Fibroblast of pulmonary artery (primary cell): ENCODE measurements at regions not wholly inside any gene's neighbourhood (a gene's known extent, or its start where the extent isn't known, plus 50 kb on each side); places are given as distances from the start of the nearest gene placed in this dataset.

ENCODE experiments used
- DNase-seq: peaks from one replicate; pipeline ENCODE4 v3.0.0-alpha.2; 2010; ENCODE audit warnings: low read depth
- H3K4me3 ChIP-seq: replicated peaks from 2 replicates; pipeline ENCODE4 v1.5.1; 2011; ENCODE audit warnings: low read depth, mild to moderate bottlenecking, control low read depth, low read length, moderate library complexity
- TF ChIP-seq, protein P1 (sequence below): IDR thresholded peaks from 2 replicates; pipeline ENCODE4 v1.5.1; 2011; ENCODE audit warnings: mild to moderate bottlenecking, control low read depth, low read length, inconsistent platforms; ENCODE audit errors: missing control alignments

DNA sequence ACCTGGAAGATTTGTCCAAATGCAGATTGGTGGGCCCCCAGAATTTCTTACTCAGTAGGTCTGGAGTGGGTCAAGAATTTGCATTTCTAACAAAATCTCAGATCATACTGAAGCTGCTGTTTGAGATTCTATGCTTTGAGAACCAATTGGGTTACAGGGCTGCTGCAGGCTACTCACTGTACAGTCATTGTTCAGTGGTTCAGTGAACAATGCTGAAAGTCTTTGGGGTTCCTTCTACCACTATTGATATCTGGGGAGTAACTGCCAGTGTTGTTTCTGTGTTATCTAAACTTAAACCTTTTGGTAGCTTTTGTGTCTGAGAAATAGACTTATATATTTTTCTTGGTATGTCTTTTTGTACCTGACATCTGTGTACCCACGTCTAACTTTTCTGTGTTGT is 187.5 kb downstream of the TANC2 start:
- DNase-seq, result no peak
- no peak overlapping the region for H3K4me3 ChIP-seq
- TF ChIP-seq, protein P1, sequence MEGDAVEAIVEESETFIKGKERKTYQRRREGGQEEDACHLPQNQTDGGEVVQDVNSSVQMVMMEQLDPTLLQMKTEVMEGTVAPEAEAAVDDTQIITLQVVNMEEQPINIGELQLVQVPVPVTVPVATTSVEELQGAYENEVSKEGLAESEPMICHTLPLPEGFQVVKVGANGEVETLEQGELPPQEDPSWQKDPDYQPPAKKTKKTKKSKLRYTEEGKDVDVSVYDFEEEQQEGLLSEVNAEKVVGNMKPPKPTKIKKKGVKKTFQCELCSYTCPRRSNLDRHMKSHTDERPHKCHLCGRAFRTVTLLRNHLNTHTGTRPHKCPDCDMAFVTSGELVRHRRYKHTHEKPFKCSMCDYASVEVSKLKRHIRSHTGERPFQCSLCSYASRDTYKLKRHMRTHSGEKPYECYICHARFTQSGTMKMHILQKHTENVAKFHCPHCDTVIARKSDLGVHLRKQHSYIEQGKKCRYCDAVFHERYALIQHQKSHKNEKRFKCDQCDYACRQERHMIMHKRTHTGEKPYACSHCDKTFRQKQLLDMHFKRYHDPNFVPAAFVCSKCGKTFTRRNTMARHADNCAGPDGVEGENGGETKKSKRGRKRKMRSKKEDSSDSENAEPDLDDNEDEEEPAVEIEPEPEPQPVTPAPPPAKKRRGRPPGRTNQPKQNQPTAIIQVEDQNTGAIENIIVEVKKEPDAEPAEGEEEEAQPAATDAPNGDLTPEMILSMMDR, result no peak

DNA sequence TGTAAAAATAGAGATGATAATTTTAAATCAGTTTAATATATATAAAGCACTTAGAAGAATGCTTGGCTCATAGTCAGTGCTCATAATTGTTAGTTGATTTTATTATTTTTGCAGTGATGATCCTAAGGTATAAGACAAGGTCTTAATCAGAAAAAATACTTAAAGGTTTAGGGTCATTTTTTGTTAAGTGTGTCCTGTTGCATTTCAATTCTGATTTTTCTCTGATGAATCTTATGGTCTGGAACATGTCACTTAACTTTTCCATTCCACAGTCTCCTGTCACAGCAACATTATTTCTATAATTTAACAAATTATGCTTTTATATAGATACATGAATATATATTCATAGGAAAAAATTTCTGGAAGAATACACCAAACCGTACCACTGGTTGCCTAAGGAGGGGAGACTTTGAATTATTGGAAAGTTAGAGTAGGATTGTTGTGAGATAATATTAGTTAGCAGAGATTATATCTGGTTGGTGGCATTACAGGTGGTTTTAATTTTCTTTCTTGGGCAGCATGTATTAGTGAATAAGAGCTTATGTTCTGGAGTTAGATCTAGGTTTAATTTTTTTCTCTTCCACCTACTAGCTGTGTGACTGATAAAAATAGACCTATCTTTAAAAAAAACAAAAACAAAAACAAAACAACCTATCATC is 188.7 kb downstream of the TANC2 start:
- TF ChIP-seq, protein P1, result no peak
- H3K4me3 ChIP-seq, result no peak overlapping the region
- DNase-seq, result no peak

DNA sequence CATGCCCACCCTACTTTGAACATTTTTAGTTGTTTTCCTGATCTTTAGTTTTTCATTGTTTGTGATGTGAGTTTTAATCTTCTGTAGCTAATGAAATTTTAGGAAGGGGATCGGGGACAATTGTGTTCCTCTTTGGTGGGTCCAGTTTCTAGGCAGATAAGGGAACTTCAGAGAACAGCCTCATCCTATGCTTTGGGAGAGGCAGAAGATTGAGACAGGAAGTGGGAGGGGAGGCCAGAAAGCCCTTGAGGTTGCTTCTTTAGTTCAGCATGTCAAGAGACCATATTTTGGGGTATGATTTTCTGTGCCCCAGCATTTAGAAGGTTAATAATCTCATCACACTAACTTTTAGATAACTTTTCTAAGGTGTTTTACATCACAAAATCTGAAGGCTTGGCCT is 191.0 kb downstream of the TANC2 start:
- no peak overlapping the region for H3K4me3 ChIP-seq
- no peak for DNase-seq
- TF ChIP-seq, protein P1, result no peak

DNA sequence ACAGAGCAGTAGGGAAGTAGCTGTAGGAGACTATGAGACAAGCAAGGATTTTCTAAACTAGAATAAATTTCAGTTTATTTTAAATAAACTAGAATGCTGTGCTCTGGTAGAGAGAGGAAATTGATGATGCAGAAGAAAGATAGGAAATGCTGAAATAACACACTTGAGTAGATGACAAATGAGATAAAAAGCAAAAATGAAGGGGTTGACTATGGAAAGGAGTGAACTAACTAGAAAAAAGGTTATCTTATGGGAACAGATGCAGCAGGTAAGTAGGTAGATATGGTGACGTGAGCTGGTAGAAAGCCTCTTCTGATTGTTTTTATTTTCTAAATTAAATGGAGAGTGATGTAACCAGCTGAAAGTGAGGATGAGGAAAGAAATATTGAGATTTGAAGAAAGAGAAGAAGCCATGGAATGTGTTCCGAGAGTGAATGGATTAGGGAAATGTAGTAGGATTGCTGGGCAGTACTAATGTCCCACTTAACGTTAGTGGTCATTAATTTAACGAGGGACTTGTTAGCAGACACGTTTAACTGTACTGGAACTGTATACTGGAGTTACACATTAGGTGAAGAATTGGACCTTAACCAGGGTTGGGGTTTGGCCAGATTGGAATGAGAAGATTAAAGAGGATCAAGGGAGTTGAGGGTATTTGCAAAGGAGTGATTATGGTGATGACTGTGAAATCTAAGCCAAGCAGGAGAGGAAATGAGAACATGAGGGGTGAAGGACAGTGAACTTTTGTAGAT is 196.5 kb downstream of the TANC2 start:
- no peak for DNase-seq

DNA sequence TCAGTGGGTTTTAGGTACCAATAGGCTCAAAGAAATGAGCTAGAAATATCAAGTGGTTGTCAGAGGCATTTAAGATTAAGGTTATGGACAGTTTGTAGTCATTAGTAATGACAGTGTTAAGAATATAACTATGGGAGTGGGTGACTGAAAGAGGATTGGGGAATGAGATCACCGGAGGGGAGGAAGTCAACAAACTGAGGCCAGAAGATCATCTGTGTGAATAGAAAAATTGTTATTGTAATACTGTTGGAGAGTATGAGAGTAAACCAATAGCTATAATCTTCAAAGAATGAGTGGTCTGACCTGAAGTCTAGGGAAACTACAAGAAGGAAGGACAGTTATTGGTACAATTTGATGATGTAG is 197.1 kb downstream of the TANC2 start:
- DNase-seq, result no peak
- H3K4me3 ChIP-seq, result no peak overlapping the region
- TF ChIP-seq, protein P1, result no peak

More for the DNA sequence above, 196.5 kb downstream of the TANC2 start:
- TF ChIP-seq, protein P1, result no peak
- H3K4me3 ChIP-seq, result no peak overlapping the region

DNA sequence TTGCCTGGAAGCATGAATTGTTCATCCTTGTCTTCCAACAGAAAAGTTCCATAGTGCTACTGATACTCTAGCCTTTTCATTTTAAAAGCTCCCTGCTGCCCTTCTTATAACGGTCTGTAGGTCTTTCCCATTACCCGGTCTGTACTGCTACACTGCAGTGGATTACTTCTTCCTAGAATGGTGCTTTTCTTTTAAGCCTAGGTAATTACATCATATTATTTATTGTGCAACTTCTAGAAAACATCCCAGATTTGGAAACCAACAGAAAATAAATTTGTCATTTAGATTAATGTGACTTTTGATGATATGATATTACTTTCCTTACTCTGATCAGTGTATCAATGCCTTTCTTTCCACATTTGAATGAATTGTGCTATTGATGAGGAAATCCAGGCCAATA is 199.4 kb downstream of the TANC2 start:
- peak; percentile 11 for DNase-seq
- TF ChIP-seq, protein P1, result no peak
- H3K4me3 ChIP-seq, result no peak overlapping the region

DNA sequence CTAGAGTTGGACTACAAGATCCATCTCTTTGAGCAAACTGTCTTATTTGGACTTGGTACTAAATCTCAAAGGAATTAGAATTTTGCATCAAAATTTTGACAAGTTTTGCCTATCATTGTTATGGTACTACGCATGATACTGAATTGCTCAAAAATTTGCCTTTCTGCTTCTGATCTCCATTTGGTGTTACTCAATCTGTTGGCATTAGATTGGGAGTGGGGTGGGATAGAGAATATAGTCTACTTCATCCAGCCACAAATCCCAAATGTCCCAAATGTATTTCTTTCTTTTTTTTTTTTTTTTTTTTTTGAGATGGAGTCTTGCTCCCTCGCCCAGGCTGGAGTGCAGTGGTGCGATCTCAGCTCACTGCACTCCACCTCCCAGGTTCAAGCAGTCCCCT is 204.8 kb downstream of the TANC2 start:
- TF ChIP-seq, protein P1, result no peak
- DNase-seq, result no peak
- H3K4me3 ChIP-seq, result no peak overlapping the region
